OCI-LY3 (cell line): ENCODE measurements at regions not wholly inside any gene's neighbourhood (a gene's known extent, or its start where the extent isn't known, plus 50 kb on each side); places are given as distances from the start of the nearest gene placed in this dataset.

Experiments
- H2AFZ ChIP-seq: fragments of 200-600, 300-600 bp; shearing (Covaris generic); 2 replicates; pipeline ENCODE4 v1.6.0; 2014; ENCODE audit warnings: antibody characterized with exemption, low read depth, low read length
- H3K27ac ChIP-seq: fragments of 200-600, 300-600 bp; sonication (generic); 2 replicates; pipeline ENCODE4 v1.5.1; 2014; ENCODE audit warnings: mild to moderate bottlenecking, low read length, moderate library complexity, mixed read lengths
- H3K27me3 ChIP-seq: fragments of 200-600, 300-600 bp; sonication (generic); 2 replicates; pipeline ENCODE4 v1.6.1; 2014; ENCODE audit warnings: low read depth, low read length, mixed read lengths
- H3K36me3 ChIP-seq: fragments of 200-600, 300-600 bp; sonication (generic); replicated peaks from 2 replicates; pipeline ENCODE3; 2014; ENCODE audit warnings: low read depth, low read length, mixed read lengths
- H3K4me1 ChIP-seq: fragments of 300-600, 200-600 bp; sonication (generic); 2 replicates; pipeline ENCODE4 v1.6.1; 2014; ENCODE audit warnings: low read length, mixed read lengths
- H3K4me2 ChIP-seq: fragments of 200-600, 300-600 bp; sonication (generic); 2 replicates; pipeline ENCODE4 v1.6.1; 2014; ENCODE audit warnings: low read length, mixed read lengths
- H3K4me3 ChIP-seq: fragments of 300-600, 200-600 bp; sonication (generic); 2 replicates; pipeline ENCODE4 v1.5.1; 2014; ENCODE audit warnings: antibody characterized with exemption, mild to moderate bottlenecking, low read length, moderate library complexity
- H3K79me2 ChIP-seq: fragments of 300-600, 200-600 bp; shearing (Covaris generic); 2 replicates; pipeline ENCODE4 v1.6.1; 2014; ENCODE audit warnings: mild to moderate bottlenecking, low read length, mixed read lengths
- H3K9ac ChIP-seq: fragments of 300-600, 200-600 bp; shearing (Covaris generic); 2 replicates; pipeline ENCODE4 v1.6.0; 2014; ENCODE audit warnings: mild to moderate bottlenecking, low read length, moderate library complexity
- H3K9me3 ChIP-seq: fragments of 200-600, 300-600 bp; shearing (Covaris generic); 2 replicates; pipeline ENCODE4 v1.6.1; 2014; ENCODE audit warnings: low read length, mixed read lengths; ENCODE audit not compliant: insufficient read depth
- H4K20me1 ChIP-seq: fragments of 200-600, 300-600 bp; sonication (generic); 2 replicates; pipeline ENCODE4 v1.6.1; 2016; ENCODE audit warnings: low read length, mixed read lengths; ENCODE audit not compliant: insufficient read depth
- CTCF ChIP-seq: fragments of 200-600, 300-600 bp; sonication (generic); IDR thresholded peaks from 2 replicates; pipeline ENCODE4 v1.5.1; 2014; ENCODE audit warnings: antibody characterized with exemption, low read length, low read depth
- EZH2phosphoT487 ChIP-seq: fragments of 200-600 bp; shearing (Covaris generic); IDR thresholded peaks from 2 replicates; pipeline ENCODE4 v1.6.1; 2018; ENCODE audit warnings: antibody characterized with exemption, mixed run types, low read depth

- H3K4me1 ChIP-seq, result no peaks in the 10 kb centered on the region
- no peaks in the 10 kb centered on the region for H3K27me3 ChIP-seq
- no peaks in the 10 kb centered on the region for H3K9me3 ChIP-seq
- no peak for TF ChIP-seq EZH2phosphoT487
- TF ChIP-seq CTCF, result no peak
- no peak overlapping the region for H3K4me2 ChIP-seq
- no peak overlapping the region for H3K4me3 ChIP-seq
- H2AFZ ChIP-seq, result no peak overlapping the region
- no peaks in the 10 kb centered on the region for H3K36me3 ChIP-seq
- no peaks in the 10 kb centered on the region for H3K79me2 ChIP-seq
- no peak overlapping the region for H3K27ac ChIP-seq
- H4K20me1 ChIP-seq, result no peaks in the 10 kb centered on the region
- no peak overlapping the region for H3K9ac ChIP-seq
Observed at GRCh38 chr14:39548358-39548757, 116.1 kb upstream of the FBXO33 start.

- Histone ChIP-seq H2AFZ (no peak overlapping the region), H3K9me3 (no peaks in the 10 kb centered on the region), H3K4me3 (no peak overlapping the region), H3K27ac (no peak overlapping the region), H3K9ac (no peak overlapping the region), H3K36me3 (no peaks in the 10 kb centered on the region), H4K20me1 (no peaks in the 10 kb centered on the region), H3K27me3 (no peaks in the 10 kb centered on the region), H3K4me2 (no peak overlapping the region), H3K4me1 (no peaks in the 10 kb centered on the region), H3K79me2 (no peaks in the 10 kb centered on the region)
- TF ChIP-seq EZH2phosphoT487 (no peak), CTCF (no peak)
Observed at GRCh38 chr14:39547845-39548244, 115.6 kb upstream of the FBXO33 start.

GRCh38 chr14:39505812-39506211, 73.6 kb upstream of the FBXO33 start:
- Histone ChIP-seq H3K79me2 (no peaks in the 10 kb centered on the region), H3K27me3 (no peaks in the 10 kb centered on the region), H3K4me1 (no peaks in the 10 kb centered on the region), H2AFZ (no peak overlapping the region), H3K36me3 (no peaks in the 10 kb centered on the region), H3K9ac (no peak overlapping the region), H3K4me3 (no peak overlapping the region), H3K4me2 (no peak overlapping the region), H3K9me3 (no peaks in the 10 kb centered on the region), H3K27ac (no peak overlapping the region), H4K20me1 (no peaks in the 10 kb centered on the region)
- no peak for TF ChIP-seq CTCF
- TF ChIP-seq EZH2phosphoT487, result no peak

GRCh38 chr14:39500253-39500652, 68.0 kb upstream of the FBXO33 start:
- H3K36me3 ChIP-seq, result no peaks in the 10 kb centered on the region

More at GRCh38 chr14:39500253-39500652, 68.0 kb upstream of the FBXO33 start:
- Histone ChIP-seq H3K79me2 (no peaks in the 10 kb centered on the region), H3K27ac (no peak overlapping the region), H3K9ac (no peak overlapping the region), H3K4me3 (no peak overlapping the region), H3K27me3 (no peaks in the 10 kb centered on the region), H3K9me3 (no peaks in the 10 kb centered on the region), H3K4me2 (no peak overlapping the region), H3K4me1 (no peaks in the 10 kb centered on the region), H4K20me1 (no peaks in the 10 kb centered on the region), H2AFZ (no peak overlapping the region)
- no peak for TF ChIP-seq EZH2phosphoT487
- no peak for TF ChIP-seq CTCF
